ENCODE measurements at regions not wholly inside any gene's neighbourhood (a gene's known extent, or its start where the extent isn't known, plus 50 kb on each side); places are given as distances from the start of the nearest gene placed in this dataset.

DNA sequence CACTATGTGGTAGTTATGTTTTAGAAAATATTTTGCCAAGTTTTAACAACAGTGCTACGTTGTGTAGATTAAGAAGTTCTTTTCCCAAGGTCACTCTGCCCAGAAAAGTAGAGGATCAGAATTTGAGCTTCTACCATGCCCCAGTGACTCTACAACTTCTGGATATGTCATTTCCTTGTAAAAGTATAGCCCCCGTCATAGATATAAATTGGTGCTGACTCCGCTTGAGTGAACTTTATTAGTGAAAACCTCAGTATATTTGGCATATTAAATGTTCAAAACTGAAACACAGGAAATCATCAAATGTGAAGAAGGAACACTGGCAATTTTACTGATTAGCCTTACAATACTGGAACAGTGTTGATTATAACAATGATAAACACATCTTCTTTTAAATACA is 256.7 kb upstream of the UBE2E3 start:
- TF ChIP-seq, protein P1, sequence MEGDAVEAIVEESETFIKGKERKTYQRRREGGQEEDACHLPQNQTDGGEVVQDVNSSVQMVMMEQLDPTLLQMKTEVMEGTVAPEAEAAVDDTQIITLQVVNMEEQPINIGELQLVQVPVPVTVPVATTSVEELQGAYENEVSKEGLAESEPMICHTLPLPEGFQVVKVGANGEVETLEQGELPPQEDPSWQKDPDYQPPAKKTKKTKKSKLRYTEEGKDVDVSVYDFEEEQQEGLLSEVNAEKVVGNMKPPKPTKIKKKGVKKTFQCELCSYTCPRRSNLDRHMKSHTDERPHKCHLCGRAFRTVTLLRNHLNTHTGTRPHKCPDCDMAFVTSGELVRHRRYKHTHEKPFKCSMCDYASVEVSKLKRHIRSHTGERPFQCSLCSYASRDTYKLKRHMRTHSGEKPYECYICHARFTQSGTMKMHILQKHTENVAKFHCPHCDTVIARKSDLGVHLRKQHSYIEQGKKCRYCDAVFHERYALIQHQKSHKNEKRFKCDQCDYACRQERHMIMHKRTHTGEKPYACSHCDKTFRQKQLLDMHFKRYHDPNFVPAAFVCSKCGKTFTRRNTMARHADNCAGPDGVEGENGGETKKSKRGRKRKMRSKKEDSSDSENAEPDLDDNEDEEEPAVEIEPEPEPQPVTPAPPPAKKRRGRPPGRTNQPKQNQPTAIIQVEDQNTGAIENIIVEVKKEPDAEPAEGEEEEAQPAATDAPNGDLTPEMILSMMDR (IDR thresholded peaks at IDR 0.05; ENCODE audit: low read length): no peak
- TF ChIP-seq EZH2 (optimal IDR thresholded peaks at IDR 0.05; ENCODE audit: low read depth, low read length): no peak
